Ecto neural progenitor cell (in vitro differentiated cells): ENCODE measurements at regions not wholly inside any gene's neighbourhood (a gene's known extent, or its start where the extent isn't known, plus 50 kb on each side); places are given as distances from the start of the nearest gene placed in this dataset.
"Not testable (repeated sequence)": the region's sequence is repeated elsewhere in the genome, so short reads cannot be mapped to it uniquely, and the experiment has no call there.

Source experiments
- DNase-seq: peaks from one replicate; pipeline ENCODE4 v3.0.0-alpha.2; 2018; ENCODE audit warnings: low spot score

- DNase-seq: not testable (repeated sequence)
Measured at GRCh38 chr5:37909610-37910266, 69.9 kb upstream of the GDNF start.

- no peak for DNase-seq
Measured at GRCh38 chr5:37906416-37906815, 66.6 kb upstream of the GDNF start.

DNA sequence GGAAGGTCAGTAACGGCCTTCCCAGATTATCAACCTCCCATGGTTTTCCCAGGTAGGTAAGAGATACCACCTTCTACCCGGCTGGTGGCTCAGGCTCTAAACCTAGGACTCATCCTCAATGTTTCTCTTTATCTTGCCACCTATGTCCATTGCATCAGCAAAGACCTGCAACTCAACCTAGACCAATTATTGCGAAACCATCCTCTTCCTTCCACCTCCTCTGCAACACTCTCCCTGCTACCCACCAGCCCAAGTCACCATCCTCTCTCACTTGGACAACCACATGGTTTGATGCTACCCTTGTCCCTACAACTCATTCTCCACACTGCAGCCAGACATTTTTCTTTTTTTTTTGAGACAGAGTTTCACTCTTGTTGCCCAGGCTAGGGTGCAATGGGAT is 65.4 kb upstream of the GDNF start:
- no peak for DNase-seq

DNA sequence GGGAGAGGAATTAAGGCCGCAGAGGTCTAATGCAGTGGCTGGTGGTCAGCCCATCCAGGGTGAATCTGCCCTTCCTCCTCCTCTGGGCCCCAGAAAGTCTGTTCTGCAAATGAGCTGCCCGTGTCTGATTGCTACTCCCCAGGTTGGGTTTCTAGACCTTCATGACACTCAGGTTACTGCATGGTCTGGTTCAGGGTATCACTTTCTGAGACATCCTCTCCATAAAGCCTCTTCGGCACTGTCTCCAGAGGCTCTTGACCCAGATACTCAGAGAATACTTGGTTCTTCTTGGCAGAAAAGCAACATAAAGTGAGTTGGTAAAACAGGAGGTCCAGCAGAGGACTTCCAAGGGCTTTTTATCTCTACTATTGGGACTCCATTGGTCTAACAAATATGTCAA is 62.5 kb upstream of the GDNF start:
- DNase-seq: no peak

DNA sequence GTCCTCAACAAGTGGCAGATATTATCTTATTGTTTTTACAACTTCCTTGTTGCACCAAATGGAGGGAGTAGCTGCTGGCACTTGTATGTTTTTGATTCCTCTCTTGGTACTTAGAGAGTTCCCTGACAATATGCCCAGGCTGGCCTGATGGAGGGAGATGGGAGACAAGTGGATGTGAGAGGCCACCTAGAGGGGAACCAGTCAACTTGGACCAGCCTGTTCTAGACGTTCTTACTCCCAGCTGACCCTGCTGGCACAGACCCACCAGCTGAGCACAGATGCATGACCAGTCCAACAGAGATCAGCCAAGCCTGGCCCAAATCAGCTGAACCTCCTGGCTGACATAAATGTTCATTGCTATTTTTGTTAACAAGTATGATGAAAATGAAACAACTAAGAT is 60.9 kb upstream of the GDNF start:
- DNase-seq: no peak

DNA sequence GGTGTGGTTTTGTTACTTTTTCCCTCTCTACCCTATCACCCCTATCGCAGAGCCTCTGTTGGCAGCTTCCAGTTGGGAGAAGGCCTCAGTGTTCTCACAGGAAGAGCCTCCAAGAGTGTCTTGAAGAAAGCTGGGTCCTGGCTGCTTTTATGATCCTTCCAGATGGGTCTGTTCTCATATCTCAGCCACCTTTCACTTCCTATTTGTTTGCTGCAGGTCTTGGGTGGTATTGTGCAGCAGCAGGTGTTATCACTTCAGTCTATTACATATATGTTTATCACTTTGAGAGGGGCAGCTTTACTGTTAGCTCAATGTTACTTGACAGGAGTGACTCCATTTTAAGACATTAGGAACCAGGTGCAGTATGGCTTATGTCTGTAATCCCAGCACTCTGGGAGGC is 59.2 kb upstream of the GDNF start:
- no peak for DNase-seq

- no peak for DNase-seq
Measured at GRCh38 chr5:37896159-37896558, 56.3 kb upstream of the GDNF start.

DNA sequence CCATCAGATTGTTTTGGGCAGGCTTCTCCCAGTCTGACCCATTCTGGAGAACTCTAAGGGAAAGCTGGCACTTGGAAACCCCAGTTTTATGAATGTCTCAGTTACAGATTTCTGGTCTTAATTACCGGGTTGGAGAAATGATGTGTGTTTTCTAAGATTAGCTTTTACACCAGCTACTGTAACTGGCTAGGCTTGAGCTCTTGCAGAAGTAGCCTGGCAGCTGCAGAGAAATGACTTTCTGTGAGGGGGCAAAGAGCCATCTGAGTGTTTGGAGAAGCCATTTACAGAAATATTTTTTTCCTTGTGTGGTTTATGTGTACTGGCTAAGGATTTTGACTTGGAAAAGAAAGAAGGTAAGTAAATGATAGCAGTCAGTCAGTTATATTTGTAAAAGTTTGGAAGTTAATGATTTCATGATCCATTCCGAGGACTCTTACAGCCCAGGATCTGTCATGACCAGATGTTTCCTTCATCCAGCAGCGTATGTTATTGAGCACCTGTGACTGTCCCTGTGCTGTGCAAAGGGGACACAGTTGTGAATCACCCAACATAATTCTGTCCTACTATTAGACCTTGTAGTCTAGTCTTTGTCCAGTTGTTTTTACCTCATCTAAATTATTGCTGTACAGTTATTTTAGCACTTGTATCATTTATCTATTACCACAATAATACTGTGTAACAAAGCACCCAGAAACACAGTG is 53.7 kb upstream of the GDNF start:
- no peak for DNase-seq

DNA sequence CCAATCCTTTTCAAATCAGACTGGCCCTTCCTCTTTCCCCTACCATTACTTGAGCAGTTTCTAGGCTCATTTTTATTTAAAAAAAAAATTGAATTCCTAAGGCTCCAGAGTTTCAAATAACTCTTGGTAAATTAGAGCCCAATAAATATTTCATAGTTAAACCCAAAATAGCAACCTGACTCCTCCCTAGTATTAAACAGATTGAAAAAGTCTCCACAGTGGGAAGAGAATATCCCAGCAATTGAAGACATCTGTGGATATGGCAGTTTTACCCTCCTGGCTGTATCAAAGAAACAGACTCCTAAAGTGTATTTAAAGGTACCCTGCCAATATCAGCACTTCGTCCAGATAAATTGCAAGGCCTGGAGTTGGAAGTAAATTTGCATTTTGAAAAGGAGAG is 52.7 kb upstream of the GDNF start:
- no peak for DNase-seq

DNA sequence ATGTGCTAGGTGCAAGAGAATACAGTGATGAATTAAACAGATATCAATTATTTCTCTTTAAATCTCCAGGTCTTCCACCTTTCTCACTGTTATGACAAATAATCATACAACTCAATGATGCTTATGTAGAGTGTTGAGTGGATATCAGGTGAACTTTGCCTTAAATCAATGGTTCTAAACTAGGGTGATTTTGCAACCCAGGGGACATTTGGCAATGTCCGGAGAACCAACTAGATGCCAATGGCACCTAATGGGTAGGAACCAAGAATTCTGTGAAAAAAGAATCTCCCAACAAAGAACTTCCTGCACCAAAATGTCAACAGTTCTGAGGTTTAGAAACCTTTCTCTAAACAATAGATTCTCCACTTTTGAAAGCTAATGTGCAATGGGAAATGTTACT is 52.0 kb upstream of the GDNF start:
- DNase-seq: no peak

DNA sequence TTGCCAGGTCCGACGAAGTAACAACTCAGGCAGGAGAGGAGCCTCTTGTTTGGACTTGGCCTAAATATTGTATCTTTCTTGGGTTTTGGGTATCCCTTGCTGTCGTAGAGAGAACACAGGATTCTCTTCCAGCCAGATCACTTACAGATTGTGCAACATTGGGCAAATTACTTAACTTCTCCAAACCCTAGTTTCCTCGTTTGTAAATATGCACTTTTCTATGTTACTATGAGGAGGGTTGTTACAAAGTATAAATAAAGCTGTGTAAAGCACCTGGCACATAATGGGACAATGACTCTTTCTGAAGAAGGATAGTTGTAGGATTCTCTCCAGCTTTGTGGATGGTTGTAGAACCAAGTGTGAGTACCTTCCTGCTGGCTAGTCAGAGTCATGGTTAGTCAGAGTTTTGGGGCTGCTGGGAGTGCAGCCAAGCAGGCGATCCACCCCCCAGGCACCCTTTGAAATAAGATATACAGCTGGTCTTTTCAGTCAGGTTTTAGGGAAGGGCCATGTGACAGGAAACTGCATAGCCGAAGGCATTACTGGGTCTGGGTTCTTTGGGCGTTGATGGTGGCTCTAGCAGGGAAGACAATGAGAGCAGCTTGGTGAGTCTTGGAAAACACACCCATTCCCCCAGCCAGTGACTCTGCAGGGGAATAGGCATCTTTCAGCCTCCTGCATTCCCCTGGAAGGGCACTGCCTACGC is 49.9 kb upstream of the GDNF start:
- DNase-seq: no peak
